IMR-90 (cell line): ENCODE measurements at regions not wholly inside any gene's neighbourhood (a gene's known extent, or its start where the extent isn't known, plus 50 kb on each side); places are given as distances from the start of the nearest gene placed in this dataset.

ENCODE experiments used
- ATAC-seq: fragments of 200-7000 bp; cut with Tn5 transposase; 2 replicates; pipeline ENCODE4 v1.9.1; 2020; ENCODE audit warnings: low read depth, mild to moderate bottlenecking, moderate library complexity
- BruUV-seq: library from RNA; stranded (reverse); fragments of 400-500 nt; replicated peaks from 2 replicates; lab custom pipeline; 2021; lab: Mats Ljungman, UMichigan
- CTCF ChIA-PET: fragments of 300-600 bp; formaldehyde crosslinking; extraction: SDS; loops from one replicate; lab custom pipeline; 2021; ENCODE audit warnings: antibody characterized with exemption; lab: Yijun Ruan, JAX
- POLR2A ChIA-PET: fragments of 300-600 bp; sonication (Branson Sonifier 250); formaldehyde crosslinking; loops from one replicate; lab custom pipeline; 2022; ENCODE audit warnings: antibody characterized with exemption; ENCODE audit not compliant: unreplicated experiment; lab: Charles Lee
- DNase-seq: peaks from one replicate; pipeline ENCODE4 v3.0.0; 2013
- H2AFZ ChIP-seq: replicated peaks from 2 replicates; pipeline ENCODE3; 2013; ENCODE audit warnings: low read length, mild to moderate bottlenecking; ENCODE audit not compliant: poor library complexity
- H2AK5ac ChIP-seq: 2 replicates; pipeline ENCODE4 v1.6.1; 2013; ENCODE audit warnings: low read depth, low read length, inconsistent platforms
- H2AK9ac ChIP-seq: replicated peaks from 2 replicates; pipeline ENCODE3; 2013; ENCODE audit warnings: mild to moderate bottlenecking, low read depth, low read length, moderate library complexity; ENCODE audit not compliant: poor library complexity
- H2BK120ac ChIP-seq: 2 replicates; pipeline ENCODE4 v1.6.1; 2013; ENCODE audit warnings: low read depth, low read length, inconsistent platforms
- H2BK15ac ChIP-seq: 3 replicates; pipeline ENCODE4 v1.6.1; 2013; ENCODE audit warnings: low read depth, low read length, inconsistent platforms
- H2BK20ac ChIP-seq: 2 replicates; pipeline ENCODE4 v1.6.1; 2013; ENCODE audit warnings: low read depth, mild to moderate bottlenecking, inconsistent platforms, low read length, moderate library complexity
- H2BK5ac ChIP-seq: 2 replicates; pipeline ENCODE4 v1.6.1; 2013; ENCODE audit warnings: mild to moderate bottlenecking, low read depth, low read length, inconsistent platforms; ENCODE audit not compliant: poor library complexity, severe bottlenecking
- H3K14ac ChIP-seq: replicated peaks from 2 replicates; pipeline ENCODE4 v1.6.1; 2013; ENCODE audit warnings: low read depth, low read length, inconsistent platforms
- H3K18ac ChIP-seq: 2 replicates; pipeline ENCODE4 v1.6.1; 2013; ENCODE audit warnings: low read depth, low read length, control low read depth
- H3K23ac ChIP-seq: 2 replicates; pipeline ENCODE4 v1.6.1; 2013; ENCODE audit warnings: low read depth, low read length, inconsistent platforms
- H3K27ac ChIP-seq: 2 replicates; pipeline ENCODE4 v1.5.1; 2013; ENCODE audit warnings: mild to moderate bottlenecking, control low read depth, low read length; ENCODE audit not compliant: insufficient read depth
- H3K27me3 ChIP-seq: 2 replicates; pipeline ENCODE4 v1.6.1; 2013; ENCODE audit warnings: low read length; ENCODE audit not compliant: control insufficient read depth, insufficient read depth
- H3K36me3 ChIP-seq: 2 replicates; pipeline ENCODE4 v1.6.1; 2013; ENCODE audit warnings: low read length, mixed read lengths; ENCODE audit not compliant: control insufficient read depth, insufficient read depth
- H3K4ac ChIP-seq: 2 replicates; pipeline ENCODE4 v1.6.1; 2013; ENCODE audit warnings: low read depth, low read length, inconsistent platforms
- H3K4me1 ChIP-seq: 2 replicates; pipeline ENCODE4 v1.6.1; 2013; ENCODE audit warnings: low read length, mixed read lengths; ENCODE audit not compliant: control insufficient read depth, insufficient read depth
- H3K4me2 ChIP-seq: 2 replicates; pipeline ENCODE4 v1.6.1; 2013; ENCODE audit warnings: low read depth, mild to moderate bottlenecking, control low read depth, low read length, moderate library complexity
- H3K4me3 ChIP-seq: 2 replicates; pipeline ENCODE4 v1.5.1; 2013; ENCODE audit warnings: low read depth, mild to moderate bottlenecking, control low read depth, low read length, moderate library complexity; ENCODE audit not compliant: insufficient read depth
- H3K56ac ChIP-seq: 2 replicates; pipeline ENCODE4 v1.6.1; 2013; ENCODE audit warnings: low read length, inconsistent platforms; ENCODE audit not compliant: insufficient read depth; ENCODE audit errors: extremely low read depth
- H3K79me1 ChIP-seq, 2 experiments: 2 replicates each; pipeline ENCODE4 v1.6.1; 2013; ENCODE audit warnings: low read length in 2 of 2, inconsistent platforms in 1 of 2, low read depth in 1 of 2
- H3K9ac ChIP-seq: 2 replicates; pipeline ENCODE4 v1.6.1; 2013; ENCODE audit warnings: low read depth, low read length, control low read depth
- H3K9me1 ChIP-seq: 2 replicates; pipeline ENCODE4 v1.6.1; 2013; ENCODE audit warnings: low read length, inconsistent platforms; ENCODE audit not compliant: insufficient read depth
- H3K9me3 ChIP-seq: 2 replicates; pipeline ENCODE4 v1.6.1; 2013; ENCODE audit warnings: low read length; ENCODE audit not compliant: control insufficient read depth, insufficient read depth
- H4K20me1 ChIP-seq: 2 replicates; pipeline ENCODE4 v1.6.1; 2013; ENCODE audit warnings: low read length, inconsistent platforms; ENCODE audit not compliant: insufficient read depth
- H4K5ac ChIP-seq: 2 replicates; pipeline ENCODE4 v1.6.1; 2013; ENCODE audit warnings: mild to moderate bottlenecking, low read depth, low read length, control low read depth
- H4K8ac ChIP-seq, 2 experiments: 2 replicates each; pipeline ENCODE4 v1.6.1; 2013; ENCODE audit warnings: low read depth in 2 of 2, low read length in 2 of 2, control low read depth in 1 of 2, inconsistent platforms in 1 of 2
- H4K91ac ChIP-seq: 2 replicates; pipeline ENCODE4 v1.6.1; 2013; ENCODE audit warnings: low read depth, low read length, inconsistent platforms; ENCODE audit not compliant: insufficient read depth
- BHLHE40 ChIP-seq: fragments of 150-350 bp; IDR thresholded peaks from 2 replicates; pipeline ENCODE4 v1.6.1; 2016; ENCODE audit warnings: mild to moderate bottlenecking, low read depth, low read length
- CEBPB ChIP-seq: IDR thresholded peaks from 2 replicates; pipeline ENCODE4 v1.6.1; 2012; ENCODE audit warnings: low read depth, low read length, improper control_type of control experiment
- CHD1 ChIP-seq: IDR thresholded peaks from 2 replicates; pipeline ENCODE4 v1.6.1; 2012; ENCODE audit warnings: low read depth, low read length, improper control_type of control experiment
- ELK1 ChIP-seq: fragments of 150-350 bp; IDR thresholded peaks from 2 replicates; pipeline ENCODE4 v1.6.1; 2016; ENCODE audit warnings: low read depth, mild to moderate bottlenecking, low read length, moderate library complexity, borderline replicate concordance
- FOS ChIP-seq: fragments of 150-350 bp; IDR thresholded peaks from 2 replicates; pipeline ENCODE4 v1.6.1; 2016; ENCODE audit warnings: low read depth, low read length
- MAFK ChIP-seq: IDR thresholded peaks from 2 replicates; pipeline ENCODE4 v1.6.1; 2012; ENCODE audit warnings: low read depth, low read length, improper control_type of control experiment
- MAZ ChIP-seq: IDR thresholded peaks from 2 replicates; pipeline ENCODE4 v1.6.1; 2012; ENCODE audit warnings: low read depth, mild to moderate bottlenecking, low read length, improper control_type of control experiment, moderate library complexity, borderline replicate concordance
- MXI1 ChIP-seq: IDR thresholded peaks from 2 replicates; pipeline ENCODE4 v1.6.1; 2012; ENCODE audit warnings: low read depth, mild to moderate bottlenecking, low read length, moderate library complexity, borderline replicate concordance
- NFE2L2 ChIP-seq: fragments of 150-350 bp; IDR thresholded peaks from 2 replicates; pipeline ENCODE4 v1.6.1; 2016; ENCODE audit warnings: low read depth, mild to moderate bottlenecking, low read length
- POLR2A ChIP-seq: IDR thresholded peaks from 2 replicates; pipeline ENCODE4 v1.6.1; 2012; ENCODE audit warnings: mild to moderate bottlenecking, low read depth, low read length
- RAD21 ChIP-seq: IDR thresholded peaks from 2 replicates; pipeline ENCODE4 v1.6.1; 2012; ENCODE audit warnings: low read length, improper control_type of control experiment
- RCOR1 ChIP-seq: IDR thresholded peaks from 2 replicates; pipeline ENCODE4 v1.6.1; 2012; ENCODE audit warnings: mild to moderate bottlenecking, low read length, improper control_type of control experiment; ENCODE audit not compliant: insufficient replicate concordance
- RFX5 ChIP-seq: IDR thresholded peaks from 2 replicates; pipeline ENCODE4 v1.8.0; 2012; ENCODE audit warnings: low read depth, mild to moderate bottlenecking, low read length, moderate library complexity
- SMC3 ChIP-seq: fragments of 150-350 bp; IDR thresholded peaks from 2 replicates; pipeline ENCODE4 v1.6.1; 2016; ENCODE audit warnings: low read depth, mild to moderate bottlenecking, antibody characterized with exemption, low read length, moderate library complexity
- WGBS, 2 experiments: methylation state at CpG; one replicate each; pipeline versions ENCODE4 v1.1.5 to v1.1.7; 2013; ENCODE audit warnings: missing lambda C conversion rate in 2 of 2; ENCODE audit not compliant: insufficient read length in 1 of 2; ENCODE audit errors: extremely low coverage in 2 of 2; 5-methylcytosine and 5-hydroxymethylcytosine counted together
- dilution Hi-C: fragments of 300-500 bp; cut with HindIII; formaldehyde crosslinking; loops from one replicate; pipeline ENCODE4 v1.14.3; 2018; ENCODE audit warnings: low sequenced_read_pairs; ENCODE audit not compliant: unreplicated experiment
- in situ Hi-C: fragments of 300-500 bp; cut with MboI; formaldehyde crosslinking; loops from 3 replicates; pipeline ENCODE4 v1.14.3; 2019; ENCODE audit warnings: low sequenced_read_pairs, inconsistent platforms, mixed read lengths
- intact Hi-C: fragments of 100-400 bp; cut with micrococcal nuclease; formaldehyde crosslinking; loops from 2 replicates; pipeline ENCODE4 v1.10.0; 2022
- TF ChIP-seq, protein P1 (sequence below): conservative IDR thresholded peaks from 2 replicates; pipeline ENCODE4 v1.5.1; 2012; ENCODE audit warnings: mild to moderate bottlenecking, low read depth, low read length, improper control_type of control experiment
- TF ChIP-seq, protein P2 (sequence below): fragments of 150-350 bp; IDR thresholded peaks from 2 replicates; pipeline ENCODE4 v1.6.1; 2017; ENCODE audit warnings: mild to moderate bottlenecking, antibody characterized with exemption, low read length, low read depth

GRCh38 chr14:76951166-76951565 is 77.3 kb downstream of the IRF2BPL start:
- CTCF ChIA-PET: no interaction called here
- Histone ChIP-seq H2BK20ac (peak overlapping the region; percentile 88), H4K20me1 (no peaks in the 10 kb centered on the region), H3K56ac (no peak overlapping the region), H3K9ac (no peak overlapping the region), H2AK9ac (no peak overlapping the region), H3K4me3 (no peak overlapping the region), H4K8ac (peak overlapping the region; percentile 11 to 12; a peak in 2 of 4 replicates), H3K4me1 (peaks cover 38% of the 10 kb centered on the region), H2AFZ (peak overlapping the region; percentile 0), H3K79me1 (peaks cover 3 to 24% of the 10 kb centered on the region in 2 experiments; a peak in 2 of 4 replicates), H3K4ac (peak overlapping the region; percentile 65), H4K5ac (0 out of 2 replicates have a peak overlapping the region, but pooled peaks have one; percentile 13), H3K23ac (no peak overlapping the region), H3K9me1 (peaks cover 26% of the 10 kb centered on the region), H3K27ac (no peak overlapping the region), H2BK120ac (peak overlapping the region; percentile 74), H4K91ac (peak overlapping the region; percentile 44; the same call in 1 of the 2 replicates), H2BK15ac (peak overlapping the region; percentile 80; the same call in 2 of the 3 replicates), H3K4me2 (no peak overlapping the region), H3K36me3 (no peaks in the 10 kb centered on the region), H2AK5ac (peak overlapping the region; percentile 81), H3K18ac (peak overlapping the region; percentile 39; the same call in 1 of the 2 replicates), H3K14ac (peak overlapping the region; percentile 73; the same call in 1 of the 2 replicates), H2BK5ac (no peak overlapping the region), H3K27me3 (no peaks in the 10 kb centered on the region), H3K9me3 (no peaks in the 10 kb centered on the region)
- POLR2A ChIA-PET: no interaction called here
- dilution Hi-C loops (no loop called here), intact Hi-C loops (no loop called here), in situ Hi-C loops (no loop called here)
- no TSS peak for BruUV-seq
- ATAC-seq (no peak), DNase-seq (no peak)
- WGBS, 2 experiments: 30% methylated on average over 2 of the region's 8 CpGs; no CpG with 5 or more reads in 1 of the 2 experiments
- TF ChIP-seq RCOR1 (no peak), CHD1 (no peak), SMC3 (no peak), RFX5 (no peak), CEBPB (no peak), FOS (no peak), RAD21 (no peak), POLR2A (no peak), ELK1 (no peak), BHLHE40 (no peak), MAFK (no peak), NFE2L2 (no peak), MAZ (no peak), MXI1 (no peak)
- TF ChIP-seq, protein P1, sequence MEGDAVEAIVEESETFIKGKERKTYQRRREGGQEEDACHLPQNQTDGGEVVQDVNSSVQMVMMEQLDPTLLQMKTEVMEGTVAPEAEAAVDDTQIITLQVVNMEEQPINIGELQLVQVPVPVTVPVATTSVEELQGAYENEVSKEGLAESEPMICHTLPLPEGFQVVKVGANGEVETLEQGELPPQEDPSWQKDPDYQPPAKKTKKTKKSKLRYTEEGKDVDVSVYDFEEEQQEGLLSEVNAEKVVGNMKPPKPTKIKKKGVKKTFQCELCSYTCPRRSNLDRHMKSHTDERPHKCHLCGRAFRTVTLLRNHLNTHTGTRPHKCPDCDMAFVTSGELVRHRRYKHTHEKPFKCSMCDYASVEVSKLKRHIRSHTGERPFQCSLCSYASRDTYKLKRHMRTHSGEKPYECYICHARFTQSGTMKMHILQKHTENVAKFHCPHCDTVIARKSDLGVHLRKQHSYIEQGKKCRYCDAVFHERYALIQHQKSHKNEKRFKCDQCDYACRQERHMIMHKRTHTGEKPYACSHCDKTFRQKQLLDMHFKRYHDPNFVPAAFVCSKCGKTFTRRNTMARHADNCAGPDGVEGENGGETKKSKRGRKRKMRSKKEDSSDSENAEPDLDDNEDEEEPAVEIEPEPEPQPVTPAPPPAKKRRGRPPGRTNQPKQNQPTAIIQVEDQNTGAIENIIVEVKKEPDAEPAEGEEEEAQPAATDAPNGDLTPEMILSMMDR: no peak
- TF ChIP-seq, protein P2, sequence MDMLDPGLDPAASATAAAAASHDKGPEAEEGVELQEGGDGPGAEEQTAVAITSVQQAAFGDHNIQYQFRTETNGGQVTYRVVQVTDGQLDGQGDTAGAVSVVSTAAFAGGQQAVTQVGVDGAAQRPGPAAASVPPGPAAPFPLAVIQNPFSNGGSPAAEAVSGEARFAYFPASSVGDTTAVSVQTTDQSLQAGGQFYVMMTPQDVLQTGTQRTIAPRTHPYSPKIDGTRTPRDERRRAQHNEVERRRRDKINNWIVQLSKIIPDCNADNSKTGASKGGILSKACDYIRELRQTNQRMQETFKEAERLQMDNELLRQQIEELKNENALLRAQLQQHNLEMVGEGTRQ: no peak
